HL-60 (cell line): ENCODE measurements at regions not wholly inside any gene's neighbourhood (a gene's known extent, or its start where the extent isn't known, plus 50 kb on each side); places are given as distances from the start of the nearest gene placed in this dataset.

Experiments used
- DNase-seq, 2 experiments: peaks; one replicate each; pipeline ENCODE4 v3.0.0-alpha.2; 2010 to 2020; ENCODE audit warnings: low read depth in 1 of 2, low spot score in 1 of 2
- H3K27ac ChIP-seq: fragments of 250-450 bp; sonication (Bioruptor Pico); replicated peaks from 2 replicates; pipeline ENCODE4 v1.5.1; 2020; ENCODE audit warnings: mild to moderate bottlenecking, moderate library complexity
- H3K27me3 ChIP-seq: fragments of 250-450 bp; sonication (Bioruptor Pico); 2 replicates; pipeline ENCODE4 v1.5.1; 2021; ENCODE audit warnings: mild to moderate bottlenecking, moderate library complexity; ENCODE audit not compliant: insufficient read depth, poor library complexity, severe bottlenecking
- H3K4me3 ChIP-seq: replicated peaks from 2 replicates; pipeline ENCODE4 v1.5.1; 2011; ENCODE audit warnings: mild to moderate bottlenecking, control low read depth, low read length; ENCODE audit not compliant: insufficient read depth
- GABPA ChIP-seq: IDR thresholded peaks from 2 replicates; pipeline ENCODE4 v1.6.1; 2012; ENCODE audit warnings: low read depth
- POLR2AphosphoS5 ChIP-seq: IDR thresholded peaks from 2 replicates; pipeline ENCODE4 v1.6.1; 2012; ENCODE audit warnings: low read depth
- SPI1 ChIP-seq: IDR thresholded peaks from 2 replicates; pipeline ENCODE4 v1.6.1; 2012; ENCODE audit warnings: low read depth, mild to moderate bottlenecking, borderline replicate concordance
- TF ChIP-seq, protein P1 (sequence below): IDR thresholded peaks from 2 replicates; pipeline ENCODE4 v1.6.1; 2012; ENCODE audit warnings: low read depth; ENCODE audit not compliant: insufficient replicate concordance
- TF ChIP-seq, protein P2 (sequence below): IDR thresholded peaks from one replicate; pipeline ENCODE4 v1.5.1; 2011; ENCODE audit warnings: low read length, control low read depth, inconsistent platforms; ENCODE audit not compliant: insufficient read depth

DNA sequence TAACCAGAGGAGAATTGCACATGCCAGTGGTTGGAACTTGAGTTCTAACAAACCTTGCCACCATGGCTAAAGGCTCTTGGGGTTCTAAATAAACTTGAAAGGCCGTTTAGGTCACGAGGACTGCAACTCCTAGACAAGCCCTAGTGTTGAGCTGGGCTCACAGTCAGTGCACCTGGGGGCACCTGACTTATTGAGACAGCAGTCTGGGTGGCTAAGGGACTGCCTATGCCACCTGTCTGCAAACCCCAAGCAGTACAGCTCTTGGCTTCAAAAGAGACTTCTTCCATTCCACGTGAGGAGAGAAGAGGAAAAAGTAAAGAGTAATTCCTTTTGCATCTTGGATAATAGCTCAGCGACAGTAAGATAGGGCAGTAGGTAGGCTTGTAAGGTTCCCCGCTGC lies 765.6 kb upstream of the FOXG1 start:
- no peak overlapping the region for H3K27ac ChIP-seq
- TF ChIP-seq SPI1 = no peak
- no peak for TF ChIP-seq POLR2AphosphoS5
- no peak for TF ChIP-seq GABPA
- TF ChIP-seq, protein P1, sequence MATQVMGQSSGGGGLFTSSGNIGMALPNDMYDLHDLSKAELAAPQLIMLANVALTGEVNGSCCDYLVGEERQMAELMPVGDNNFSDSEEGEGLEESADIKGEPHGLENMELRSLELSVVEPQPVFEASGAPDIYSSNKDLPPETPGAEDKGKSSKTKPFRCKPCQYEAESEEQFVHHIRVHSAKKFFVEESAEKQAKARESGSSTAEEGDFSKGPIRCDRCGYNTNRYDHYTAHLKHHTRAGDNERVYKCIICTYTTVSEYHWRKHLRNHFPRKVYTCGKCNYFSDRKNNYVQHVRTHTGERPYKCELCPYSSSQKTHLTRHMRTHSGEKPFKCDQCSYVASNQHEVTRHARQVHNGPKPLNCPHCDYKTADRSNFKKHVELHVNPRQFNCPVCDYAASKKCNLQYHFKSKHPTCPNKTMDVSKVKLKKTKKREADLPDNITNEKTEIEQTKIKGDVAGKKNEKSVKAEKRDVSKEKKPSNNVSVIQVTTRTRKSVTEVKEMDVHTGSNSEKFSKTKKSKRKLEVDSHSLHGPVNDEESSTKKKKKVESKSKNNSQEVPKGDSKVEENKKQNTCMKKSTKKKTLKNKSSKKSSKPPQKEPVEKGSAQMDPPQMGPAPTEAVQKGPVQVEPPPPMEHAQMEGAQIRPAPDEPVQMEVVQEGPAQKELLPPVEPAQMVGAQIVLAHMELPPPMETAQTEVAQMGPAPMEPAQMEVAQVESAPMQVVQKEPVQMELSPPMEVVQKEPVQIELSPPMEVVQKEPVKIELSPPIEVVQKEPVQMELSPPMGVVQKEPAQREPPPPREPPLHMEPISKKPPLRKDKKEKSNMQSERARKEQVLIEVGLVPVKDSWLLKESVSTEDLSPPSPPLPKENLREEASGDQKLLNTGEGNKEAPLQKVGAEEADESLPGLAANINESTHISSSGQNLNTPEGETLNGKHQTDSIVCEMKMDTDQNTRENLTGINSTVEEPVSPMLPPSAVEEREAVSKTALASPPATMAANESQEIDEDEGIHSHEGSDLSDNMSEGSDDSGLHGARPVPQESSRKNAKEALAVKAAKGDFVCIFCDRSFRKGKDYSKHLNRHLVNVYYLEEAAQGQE = no peak
- TF ChIP-seq, protein P2, sequence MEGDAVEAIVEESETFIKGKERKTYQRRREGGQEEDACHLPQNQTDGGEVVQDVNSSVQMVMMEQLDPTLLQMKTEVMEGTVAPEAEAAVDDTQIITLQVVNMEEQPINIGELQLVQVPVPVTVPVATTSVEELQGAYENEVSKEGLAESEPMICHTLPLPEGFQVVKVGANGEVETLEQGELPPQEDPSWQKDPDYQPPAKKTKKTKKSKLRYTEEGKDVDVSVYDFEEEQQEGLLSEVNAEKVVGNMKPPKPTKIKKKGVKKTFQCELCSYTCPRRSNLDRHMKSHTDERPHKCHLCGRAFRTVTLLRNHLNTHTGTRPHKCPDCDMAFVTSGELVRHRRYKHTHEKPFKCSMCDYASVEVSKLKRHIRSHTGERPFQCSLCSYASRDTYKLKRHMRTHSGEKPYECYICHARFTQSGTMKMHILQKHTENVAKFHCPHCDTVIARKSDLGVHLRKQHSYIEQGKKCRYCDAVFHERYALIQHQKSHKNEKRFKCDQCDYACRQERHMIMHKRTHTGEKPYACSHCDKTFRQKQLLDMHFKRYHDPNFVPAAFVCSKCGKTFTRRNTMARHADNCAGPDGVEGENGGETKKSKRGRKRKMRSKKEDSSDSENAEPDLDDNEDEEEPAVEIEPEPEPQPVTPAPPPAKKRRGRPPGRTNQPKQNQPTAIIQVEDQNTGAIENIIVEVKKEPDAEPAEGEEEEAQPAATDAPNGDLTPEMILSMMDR = no peak

DNA sequence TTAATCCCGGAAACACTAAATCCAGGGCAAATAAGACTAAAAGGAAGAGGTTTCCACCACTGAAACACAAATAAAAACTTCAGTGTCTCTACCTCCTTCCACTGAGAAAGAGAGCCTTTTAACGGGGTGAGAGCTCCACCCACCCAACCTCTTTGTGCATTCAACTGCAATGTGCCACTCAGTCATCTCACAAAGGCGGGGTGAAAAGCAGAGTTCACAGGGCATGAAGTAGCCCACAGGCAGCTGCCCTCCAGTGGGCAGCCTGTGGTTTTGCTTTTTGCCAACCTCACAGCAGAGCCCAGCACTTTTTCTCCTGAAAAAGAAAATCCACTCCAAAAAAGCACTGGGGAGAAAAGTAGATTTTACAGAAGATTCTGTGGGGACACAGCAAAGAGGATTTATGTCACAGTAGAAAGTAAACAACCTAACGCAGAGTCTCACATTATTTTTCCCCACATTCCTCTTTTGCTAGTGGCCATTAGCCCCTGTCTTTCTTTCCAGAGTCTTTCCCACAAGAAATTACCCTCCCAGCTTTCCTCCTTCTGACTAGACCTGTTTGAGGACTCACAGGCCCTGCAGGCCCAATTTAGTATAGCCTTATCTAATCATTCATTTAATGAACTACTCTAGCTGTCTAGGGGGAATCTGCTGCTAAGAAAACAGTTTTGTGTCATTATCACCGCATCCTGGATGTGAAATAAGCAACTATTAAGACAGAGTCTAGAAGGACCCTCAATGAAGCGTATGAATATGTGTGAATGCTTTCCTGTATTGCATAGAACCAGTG lies 753.8 kb upstream of the FOXG1 start:
- no peak overlapping the region for H3K27ac ChIP-seq
- no peaks in the 10 kb centered on the region for H3K27me3 ChIP-seq
- no peak overlapping the region for H3K4me3 ChIP-seq
- TF ChIP-seq GABPA = no peak
- no peak for DNase-seq

More for the DNA sequence above, 765.6 kb upstream of the FOXG1 start:
- no peak for DNase-seq
- no peaks in the 10 kb centered on the region for H3K27me3 ChIP-seq
- no peak overlapping the region for H3K4me3 ChIP-seq

DNA sequence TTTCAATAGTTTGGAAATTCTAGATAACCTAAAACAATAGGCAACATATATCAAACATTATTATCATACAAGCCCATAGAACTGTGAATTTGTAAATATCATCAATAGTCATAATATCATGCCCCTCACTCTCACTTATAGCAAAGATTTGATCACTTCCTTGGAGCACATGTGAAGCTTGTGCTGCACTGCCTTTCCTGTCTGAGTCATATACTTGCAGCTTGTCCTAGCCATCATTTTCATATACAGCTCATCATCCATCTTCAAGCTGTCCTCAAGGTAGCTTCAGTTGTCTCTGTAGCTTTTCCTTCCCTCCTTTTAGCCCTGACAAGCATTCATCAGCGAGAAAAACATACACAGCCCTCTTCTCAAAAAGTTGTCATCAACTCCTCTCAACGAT lies 746.5 kb upstream of the FOXG1 start:
- no peak for TF ChIP-seq POLR2AphosphoS5
- TF ChIP-seq GABPA = no peak
- no peak for TF ChIP-seq SPI1
- TF ChIP-seq, protein P1 = no peak
- TF ChIP-seq, protein P2 = no peak
- Histone ChIP-seq H3K27ac (no peak overlapping the region), H3K27me3 (no peaks in the 10 kb centered on the region), H3K4me3 (no peak overlapping the region)
- DNase-seq = no peak

DNA sequence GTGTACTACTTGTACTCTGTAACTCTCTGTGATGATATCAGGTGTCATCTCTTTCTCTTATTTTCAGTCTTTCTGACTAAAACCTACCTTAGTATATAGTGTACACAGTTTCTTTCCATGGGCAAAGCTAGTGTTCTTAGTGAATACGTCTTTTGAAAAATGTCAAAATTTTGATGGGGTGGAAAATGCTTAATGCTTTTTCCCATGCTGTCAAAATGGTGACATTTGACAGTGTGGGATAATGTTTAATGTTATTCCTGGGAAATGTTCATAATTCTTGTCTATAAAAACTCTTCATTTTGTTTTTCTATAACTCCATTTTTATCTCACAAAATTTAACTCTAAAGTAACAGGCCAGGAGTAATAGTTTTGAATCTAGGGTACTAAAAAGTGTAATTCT lies 742.7 kb upstream of the FOXG1 start:
- no peaks in the 10 kb centered on the region for H3K27me3 ChIP-seq

More for the DNA sequence above, 742.7 kb upstream of the FOXG1 start:
- no peak for TF ChIP-seq SPI1
- no peak for TF ChIP-seq POLR2AphosphoS5
- TF ChIP-seq, protein P2 = no peak
- TF ChIP-seq GABPA = no peak
- TF ChIP-seq, protein P1 = no peak
- Histone ChIP-seq H3K4me3 (no peak overlapping the region), H3K27ac (no peak overlapping the region)
- no peak for DNase-seq
